ENCODE measurements at regions not wholly inside any gene's neighbourhood (a gene's known extent, or its start where the extent isn't known, plus 50 kb on each side); places are given as distances from the start of the nearest gene placed in this dataset.

DNA sequence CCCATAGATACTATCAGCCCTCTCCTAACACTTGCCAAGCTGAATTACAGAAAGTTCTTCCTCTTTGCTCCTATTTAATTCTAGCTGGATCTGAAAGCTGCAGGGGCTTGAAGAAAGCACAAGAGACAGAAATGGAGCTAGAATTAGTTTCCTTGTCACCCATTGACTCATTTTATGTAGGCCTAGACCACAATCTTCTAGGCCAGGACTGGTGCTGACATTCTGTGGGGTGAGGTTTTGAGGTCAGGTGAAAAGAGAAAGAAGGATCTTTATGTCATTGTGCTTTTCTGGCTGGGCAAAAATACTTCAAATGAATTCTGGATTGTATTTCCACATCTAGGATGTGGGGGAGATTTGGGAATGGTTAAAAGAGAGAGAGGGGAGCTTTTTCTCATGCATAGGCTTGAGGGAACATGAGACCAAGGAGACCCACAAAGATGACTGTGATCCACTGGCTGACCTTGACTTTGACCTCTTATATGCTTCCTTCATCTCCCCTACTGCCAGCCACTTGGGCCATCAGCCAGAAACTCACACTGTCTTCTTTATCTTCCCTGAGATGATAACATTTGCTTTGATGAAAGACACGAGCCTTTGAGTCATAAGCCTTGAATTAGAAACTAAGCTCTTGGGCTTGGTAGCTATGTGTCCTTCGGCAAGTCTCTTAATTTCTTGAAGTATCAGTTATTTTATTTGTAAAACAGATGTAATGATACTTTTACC is 274.9 kb upstream of the CADM1 start:
- DNase-seq: no peak

GRCh38 chr11:115776916-115777315 is 272.7 kb upstream of the CADM1 start:
- no peak for DNase-seq

DNA sequence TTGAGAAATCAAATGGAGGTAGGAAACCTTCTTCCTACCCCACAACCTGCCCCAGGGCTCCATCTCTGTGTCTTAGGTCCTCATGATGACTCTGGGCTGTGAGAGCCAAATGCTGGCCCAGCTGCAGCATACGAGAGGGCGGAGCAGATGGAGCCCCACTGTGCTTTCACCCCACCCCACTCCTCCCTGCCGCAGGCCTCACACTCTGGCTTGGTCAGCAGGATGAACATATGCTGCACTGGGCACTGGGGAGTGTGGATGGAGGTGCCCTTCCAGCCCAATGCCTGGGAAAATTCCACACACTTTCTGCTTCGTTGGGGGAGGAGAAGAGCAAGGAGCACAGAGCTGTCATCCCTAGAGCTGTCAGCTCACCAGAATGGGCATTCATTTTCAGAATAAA is 271.6 kb upstream of the CADM1 start:
- DNase-seq: no peak

GRCh38 chr11:115774756-115775155 is 270.5 kb upstream of the CADM1 start:
- DNase-seq: no peak

- no peak for DNase-seq
Measured at GRCh38 chr11:115769891-115770290, 265.7 kb upstream of the CADM1 start.

DNA sequence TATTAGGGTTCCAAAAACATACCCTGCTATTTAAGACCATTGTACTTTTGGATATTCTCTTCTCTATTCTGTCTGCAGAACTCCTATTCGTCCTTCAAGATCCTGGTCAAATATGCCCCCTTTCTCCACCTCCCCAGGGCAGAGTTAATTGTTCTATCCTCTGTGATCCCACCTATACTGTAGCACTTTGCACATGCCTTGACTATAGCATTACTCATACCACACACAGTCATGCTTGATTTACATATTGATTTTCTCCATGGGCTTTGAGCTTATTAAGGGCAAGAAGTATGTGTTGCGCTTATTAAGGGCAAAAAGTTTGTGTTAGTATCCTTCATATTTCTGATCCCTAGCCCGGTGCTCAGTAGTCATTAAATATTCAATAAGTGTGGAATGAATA is 263.7 kb upstream of the CADM1 start:
- DNase-seq: no peak

- DNase-seq: no peak
Measured at GRCh38 chr11:115767047-115767802, 263.0 kb upstream of the CADM1 start.

- DNase-seq: no peak
Measured at GRCh38 chr11:115766561-115766960, 262.3 kb upstream of the CADM1 start.

GRCh38 chr11:115765803-115766239 is 261.6 kb upstream of the CADM1 start:
- DNase-seq: peak; percentile 17

DNA sequence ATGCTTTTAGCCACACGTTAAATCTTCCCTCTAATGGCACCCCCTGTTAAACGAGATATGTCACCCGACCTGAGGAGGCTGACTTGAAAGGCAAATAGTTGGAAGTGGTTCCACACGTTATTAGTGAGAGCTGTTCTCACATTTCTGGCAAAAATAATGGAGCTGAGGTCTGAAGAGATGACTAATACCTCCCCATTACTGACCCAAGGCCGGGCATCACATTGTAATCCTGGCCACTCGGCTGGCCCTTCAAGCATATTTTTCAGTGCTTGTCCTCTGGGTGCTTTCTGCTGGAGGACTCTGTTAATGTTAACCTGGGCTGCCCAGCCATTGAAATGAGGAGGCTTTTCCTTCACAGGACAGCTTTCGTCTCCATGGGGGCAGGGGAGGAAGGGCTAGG is 260.0 kb upstream of the CADM1 start:
- DNase-seq: no peak

GRCh38 chr11:115761817-115762216 is 257.6 kb upstream of the CADM1 start:
- DNase-seq: no peak

DNA sequence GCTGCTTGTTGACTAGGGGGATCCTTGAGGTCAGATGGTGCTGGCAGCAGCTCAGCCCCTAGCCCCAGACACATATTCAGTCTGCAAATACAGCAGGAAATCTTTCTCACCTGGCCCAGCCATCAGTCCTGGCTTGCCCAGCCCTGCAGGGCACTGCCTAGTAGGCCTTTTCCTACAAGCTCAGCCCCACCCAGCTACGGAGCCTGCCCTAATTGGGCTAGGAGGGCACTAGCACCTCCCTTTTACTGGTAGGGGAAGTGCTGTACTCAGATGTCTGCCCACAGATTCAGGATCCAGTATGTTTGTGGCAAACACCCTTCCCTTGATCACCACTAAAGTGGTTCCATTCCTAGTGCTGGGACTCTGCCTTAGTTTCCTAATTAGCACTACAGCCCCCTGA is 257.1 kb upstream of the CADM1 start:
- no peak for DNase-seq

- DNase-seq: no peak
Measured at GRCh38 chr11:115760461-115761320, 256.5 kb upstream of the CADM1 start.

GRCh38 chr11:115759622-115760460 is 255.6 kb upstream of the CADM1 start:
- DNase-seq: no peak

GRCh38 chr11:115758011-115758410 is 253.8 kb upstream of the CADM1 start:
- no peak for DNase-seq

GRCh38 chr11:115751243-115752015 is 247.2 kb upstream of the CADM1 start:
- no peak for DNase-seq

DNA sequence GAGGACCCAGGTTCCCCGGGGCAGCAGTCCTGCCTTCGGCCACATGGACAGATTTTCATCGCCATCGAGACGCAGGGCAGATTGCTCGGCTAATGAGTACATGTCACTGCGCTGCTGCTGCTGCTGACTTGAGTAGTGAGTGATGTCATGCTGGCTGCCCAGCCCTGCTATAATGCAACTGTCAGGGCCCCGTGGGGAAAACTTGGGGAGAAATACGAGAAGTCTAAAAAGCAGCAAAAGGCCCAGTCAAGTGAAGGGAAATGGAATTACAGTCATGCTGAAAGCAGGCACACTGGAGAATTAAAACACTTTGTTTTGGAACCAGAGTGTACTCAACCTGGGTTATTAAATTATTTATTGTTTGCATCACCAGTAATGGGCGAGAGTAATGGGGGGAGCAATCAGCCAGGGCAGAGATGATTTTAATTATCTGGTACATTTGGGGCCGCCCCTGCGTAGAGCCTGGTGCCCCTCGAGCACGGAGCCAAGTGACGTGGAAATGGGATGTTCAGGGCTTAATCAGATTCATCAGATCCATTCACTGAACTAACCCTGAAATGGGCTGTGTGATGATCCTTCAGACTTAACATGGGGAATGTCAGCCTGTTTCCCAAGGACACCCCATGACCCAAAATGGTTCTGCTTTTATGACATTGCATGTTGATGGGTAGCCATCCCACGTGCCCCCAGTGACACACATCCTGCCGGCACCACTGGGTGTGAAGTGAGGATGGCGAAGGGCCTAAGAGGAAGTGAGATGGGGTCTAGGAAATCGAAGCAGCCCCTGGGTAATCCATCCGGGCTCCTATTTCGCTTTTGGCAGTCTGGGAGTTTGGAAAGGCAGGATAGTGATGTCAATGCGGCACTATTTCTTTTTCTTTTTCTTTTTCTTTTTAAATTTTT is 241.6 kb upstream of the CADM1 start:
- no peak for DNase-seq

- no peak for DNase-seq
Measured at GRCh38 chr11:115745066-115745465, 240.9 kb upstream of the CADM1 start.

GRCh38 chr11:115743719-115744118 is 239.5 kb upstream of the CADM1 start:
- no peak for DNase-seq

- no peak for DNase-seq
Measured at GRCh38 chr11:115741376-115742107, 237.3 kb upstream of the CADM1 start.

All from hematopoietic multipotent progenitor cell treated with erythropoietin and hydrocortisone succinate and interleukin-3 and kit ligand, for 6 days (in vitro differentiated cells).